ENCODE measurements at regions not wholly inside any gene's neighbourhood (a gene's known extent, or its start where the extent isn't known, plus 50 kb on each side); places are given as distances from the start of the nearest gene placed in this dataset.

DNA sequence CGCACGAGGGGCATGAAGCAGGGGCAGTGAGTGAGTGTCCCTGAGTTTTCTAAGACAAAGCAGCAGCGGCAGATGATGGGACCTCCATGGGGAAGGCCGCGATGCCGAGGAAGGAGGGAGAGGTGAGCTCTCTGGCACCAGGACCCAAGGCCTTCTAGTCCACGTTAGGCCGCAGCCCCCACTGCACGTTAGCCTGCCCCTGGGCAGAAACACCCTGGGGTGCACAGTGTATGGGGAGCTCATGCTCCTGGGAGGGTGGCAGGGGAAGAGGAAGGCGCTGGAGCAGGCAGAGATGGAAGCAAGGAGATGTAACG is 97.3 kb upstream of the IKZF1 start:
- peak overlapping the region; percentile 49 to 66 for H3K27ac ChIP-seq (ENCODE audit: low read depth in 1 of 2, low read length in 2 of 2)
- CTCF ChIA-PET, result interaction anchor here (0.7 to 4.4 kb wide), 12 partner anchors 23 to 211 kb away, joined by 3 to 70 read pairs (median 8); partner anchors contain the start of gene IKZF1
- Mint-ChIP-seq H3K36me3 (ENCODE audit: low read depth) (no peaks in the 10 kb centered on the region), H3K4me3 (no peak overlapping the region), H3K27me3 (no peaks in the 10 kb centered on the region), H3K27ac (peak overlapping the region; percentile 92), H3K4me1 (ENCODE audit: low read depth) (peaks cover 82% of the 10 kb centered on the region), H3K9me3 (no peaks in the 10 kb centered on the region)
- no peak for TF ChIP-seq CTCF (IDR thresholded peaks at IDR 0.05)
- no peaks in the 10 kb centered on the region for H3K27me3 ChIP-seq (ENCODE audit: control insufficient read depth in 1 of 2, insufficient read depth in 2 of 2, low read length in 2 of 2)
- no peak for ATAC-seq (ENCODE audit: poor library complexity)
- POLR2A ChIA-PET, result interaction anchor here (0.8 to 7.1 kb wide), 22 partner anchors 9 to 210 kb away, joined by 3 to 271 read pairs (median 14); partner anchors contain the start of genes IKZF1 and ZPBP
- no peak overlapping the region for H3K4me3 ChIP-seq (ENCODE audit: low read length)
- H3K36me3 ChIP-seq (ENCODE audit: insufficient read depth, low read length), result no peaks in the 10 kb centered on the region
- intact Hi-C loops (cut with DNase I, micrococcal nuclease), result loop anchor here in 1 of 2 experiments (1.0 to 2.0 kb wide), 2 partner anchors 58 to 97 kb away; partner anchors contain the start of gene IKZF1
- no peak for DNase-seq
- peaks cover 0 to 4% of the 10 kb centered on the region in 2 experiments for H3K9me3 ChIP-seq (ENCODE audit: control insufficient read depth in 1 of 2, insufficient read depth in 1 of 2, low read length in 2 of 2)
- H3K4me1 ChIP-seq (ENCODE audit: insufficient read depth, low read length), result peaks cover 82% of the 10 kb centered on the region

DNA sequence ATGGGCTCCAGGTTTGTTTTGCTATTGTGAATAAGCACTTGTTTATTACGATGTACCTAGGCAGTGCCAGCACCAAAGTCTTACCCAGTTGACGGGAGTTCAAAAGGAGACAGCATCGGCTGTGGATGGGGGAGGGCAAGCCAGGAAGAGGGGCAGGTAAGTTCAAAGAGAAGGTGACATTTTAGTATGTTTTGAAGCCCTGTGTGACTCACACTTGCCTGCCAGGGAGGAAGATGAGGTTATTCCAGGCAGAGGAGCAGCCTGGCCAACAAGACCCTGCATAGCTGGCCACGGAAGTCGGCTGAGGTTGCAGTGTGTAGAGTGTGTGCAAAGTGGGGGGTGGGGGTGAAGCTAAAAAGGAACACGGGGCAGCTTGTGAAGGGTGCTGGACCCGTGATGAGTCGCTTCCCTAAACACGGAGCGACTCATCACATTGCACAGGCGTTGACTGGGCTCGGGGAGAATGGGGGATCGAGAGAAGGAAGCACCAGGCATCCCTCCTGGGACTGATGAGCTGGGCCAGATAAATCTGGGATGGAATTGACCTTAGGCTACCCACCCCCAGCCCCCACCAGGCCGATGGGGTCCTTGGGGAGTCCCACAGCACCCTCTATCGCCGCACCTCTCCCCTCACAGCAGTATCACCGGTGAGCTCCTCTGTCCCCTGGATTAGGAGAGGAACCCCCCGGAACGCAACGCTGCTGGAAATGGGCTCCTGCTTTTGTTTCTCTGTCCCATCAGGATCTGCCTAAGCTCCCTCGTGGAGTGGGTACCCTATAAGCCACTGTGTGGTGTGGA is 97.9 kb upstream of the IKZF1 start:
- peak; percentile 44 to 89 (median 78) for DNase-seq
- H3K4me1 ChIP-seq (ENCODE audit: insufficient read depth, low read length), result peaks cover 77% of the 10 kb centered on the region
- CTCF ChIA-PET, result interaction anchor here (1.0 to 4.7 kb wide), 22 partner anchors 23 to 211 kb away, joined by 3 to 87 read pairs (median 11); partner anchors contain the start of gene IKZF1
- intact Hi-C loops (cut with DNase I, micrococcal nuclease), result loop anchor here (1.0 to 2.0 kb wide), 3 partner anchors 58 to 98 kb away; partner anchors contain the start of gene IKZF1 (in 1 of the 2)
- peak overlapping the region; percentile 20 for H3K4me3 ChIP-seq (ENCODE audit: low read length)
- Mint-ChIP-seq H3K27ac (peak overlapping the region; percentile 92), H3K36me3 (ENCODE audit: low read depth) (no peaks in the 10 kb centered on the region), H3K27me3 (no peaks in the 10 kb centered on the region), H3K9me3 (no peaks in the 10 kb centered on the region), H3K4me1 (ENCODE audit: low read depth) (peaks cover 76% of the 10 kb centered on the region), H3K4me3 (peak overlapping the region; percentile 72)
- peak overlapping the region; percentile 49 to 66 for H3K27ac ChIP-seq (ENCODE audit: low read depth in 1 of 2, low read length in 2 of 2)
- POLR2A ChIA-PET, result interaction anchor here (0.7 to 7.1 kb wide), 27 partner anchors 9 to 261 kb away, joined by 3 to 271 read pairs (median 11); partner anchors contain the start of genes IKZF1 and ZPBP
- peak; percentile 70 for ATAC-seq (ENCODE audit: poor library complexity)
- H3K36me3 ChIP-seq (ENCODE audit: insufficient read depth, low read length), result no peaks in the 10 kb centered on the region
- no peak for TF ChIP-seq CTCF (IDR thresholded peaks at IDR 0.05)
- no peaks in the 10 kb centered on the region for H3K27me3 ChIP-seq (ENCODE audit: control insufficient read depth in 1 of 2, insufficient read depth in 2 of 2, low read length in 2 of 2)
- peaks cover 0 to 4% of the 10 kb centered on the region in 2 experiments for H3K9me3 ChIP-seq (ENCODE audit: control insufficient read depth in 1 of 2, insufficient read depth in 1 of 2, low read length in 2 of 2)

GRCh38 chr7:50205011-50205410 is 99.5 kb upstream of the IKZF1 start:
- POLR2A ChIA-PET, result interaction anchor here (0.6 to 7.1 kb wide), 31 partner anchors 9 to 456 kb away, joined by 3 to 271 read pairs (median 7); partner anchors contain the start of genes IKZF1 and ZPBP
- no peak for ATAC-seq (ENCODE audit: poor library complexity)
- no peak for TF ChIP-seq CTCF (IDR thresholded peaks at IDR 0.05)
- peak overlapping the region; percentile 9 to 34 for H3K27ac ChIP-seq (ENCODE audit: low read depth in 1 of 2, low read length in 2 of 2)
- DNase-seq, result no peak
- intact Hi-C loops (cut with DNase I, micrococcal nuclease), result loop anchor here (1.0 kb wide), 4 partner anchors 63 to 213 kb away; no protein-coding TSS in a partner anchor
- Mint-ChIP-seq H3K27me3 (no peaks in the 10 kb centered on the region), H3K4me1 (ENCODE audit: low read depth) (peaks cover 60% of the 10 kb centered on the region), H3K9me3 (no peaks in the 10 kb centered on the region), H3K36me3 (ENCODE audit: low read depth) (no peaks in the 10 kb centered on the region), H3K27ac (peak overlapping the region; percentile 92), H3K4me3 (no peak overlapping the region)
- H3K36me3 ChIP-seq (ENCODE audit: insufficient read depth, low read length), result no peaks in the 10 kb centered on the region
- H3K9me3 ChIP-seq (ENCODE audit: control insufficient read depth in 1 of 2, insufficient read depth in 1 of 2, low read length in 2 of 2), result peaks cover 0 to 4% of the 10 kb centered on the region in 2 experiments
- no peak overlapping the region for H3K4me3 ChIP-seq (ENCODE audit: low read length)
- H3K27me3 ChIP-seq (ENCODE audit: control insufficient read depth in 1 of 2, insufficient read depth in 2 of 2, low read length in 2 of 2), result no peaks in the 10 kb centered on the region
- peaks cover 60% of the 10 kb centered on the region for H3K4me1 ChIP-seq (ENCODE audit: insufficient read depth, low read length)
- CTCF ChIA-PET, result interaction anchor here (0.7 to 4.7 kb wide), 40 partner anchors 8 to 474 kb away, joined by 3 to 87 read pairs (median 6); partner anchors contain the start of gene IKZF1

Measured in CD4-positive, alpha-beta T cell (primary cell).